Mesenchymal stem cell (in vitro differentiated cells and primary cell): ENCODE measurements at regions not wholly inside any gene's neighbourhood (a gene's known extent, or its start where the extent isn't known, plus 50 kb on each side); places are given as distances from the start of the nearest gene placed in this dataset.

Experiments
- DNase-seq: peaks from one replicate; pipeline ENCODE4 v3.0.0-alpha.2; 2013
- H2AFZ ChIP-seq: one replicate; pipeline ENCODE4 v1.6.1; 2013; ENCODE audit warnings: low read depth, mild to moderate bottlenecking, control low read depth, inconsistent platforms, low read length, moderate library complexity
- H2AK5ac ChIP-seq: 2 replicates; pipeline ENCODE4 v1.6.1; 2013; ENCODE audit warnings: low read length, moderate library complexity, mild to moderate bottlenecking, inconsistent platforms; ENCODE audit not compliant: severe bottlenecking
- H2BK120ac ChIP-seq: one replicate; pipeline ENCODE4 v1.6.1; 2013; ENCODE audit warnings: low read depth, mild to moderate bottlenecking, inconsistent platforms, low read length, moderate library complexity
- H2BK12ac ChIP-seq, 2 experiments: one replicate each; pipeline ENCODE4 v1.6.1; 2013; ENCODE audit warnings: inconsistent platforms in 2 of 2, low read length in 2 of 2, mild to moderate bottlenecking in 2 of 2, moderate library complexity in 2 of 2, control low read depth in 1 of 2
- H2BK15ac ChIP-seq: one replicate; pipeline ENCODE4 v1.6.1; 2013; ENCODE audit warnings: mild to moderate bottlenecking, low read depth, inconsistent platforms; ENCODE audit not compliant: poor library complexity, severe bottlenecking
- H2BK5ac ChIP-seq: 2 replicates; pipeline ENCODE4 v1.6.1; 2013; ENCODE audit warnings: low read depth, mild to moderate bottlenecking, low read length, control low read depth, inconsistent platforms; ENCODE audit not compliant: poor library complexity, severe bottlenecking
- H3K14ac ChIP-seq, 2 experiments: one replicate each; pipeline ENCODE4 v1.6.1; 2013; ENCODE audit warnings: inconsistent platforms in 2 of 2, low read length in 2 of 2, control low read depth in 1 of 2, mild to moderate bottlenecking in 1 of 2, moderate library complexity in 1 of 2
- H3K18ac ChIP-seq, 2 experiments: one replicate each; pipeline ENCODE4 v1.6.1; 2013; ENCODE audit warnings: inconsistent platforms in 2 of 2, low read length in 2 of 2, control low read depth in 1 of 2, low read depth in 1 of 2, mild to moderate bottlenecking in 1 of 2
- H3K23ac ChIP-seq, 2 experiments: one replicate each; pipeline ENCODE4 v1.6.1; 2013; ENCODE audit warnings: inconsistent platforms in 2 of 2, low read length in 2 of 2, mild to moderate bottlenecking in 2 of 2, moderate library complexity in 2 of 2, control low read depth in 1 of 2
- H3K27ac ChIP-seq: 2 replicates; pipeline ENCODE4 v1.5.1; 2013; ENCODE audit warnings: mild to moderate bottlenecking, moderate library complexity, low read length, control low read depth, inconsistent platforms; ENCODE audit not compliant: poor library complexity, severe bottlenecking
- H3K27me3 ChIP-seq, 2 experiments: 2 replicates each; pipeline versions ENCODE4 v1.6.1 to v1.7.0; 2013; ENCODE audit warnings: low read length in 2 of 2, mild to moderate bottlenecking in 2 of 2, moderate library complexity in 2 of 2, control low read depth in 1 of 2, inconsistent platforms in 1 of 2; ENCODE audit not compliant: control insufficient read depth in 1 of 2, insufficient read depth in 1 of 2
- H3K36me3 ChIP-seq, 2 experiments: 2 replicates each; pipeline versions ENCODE4 v1.6.1 to v1.7.0; 2013; ENCODE audit warnings: low read length in 2 of 2, control low read depth in 1 of 2, inconsistent platforms in 1 of 2, low read depth in 1 of 2, mild to moderate bottlenecking in 1 of 2; ENCODE audit not compliant: insufficient read depth in 2 of 2, control insufficient read depth in 1 of 2
- H3K4ac ChIP-seq, 2 experiments: one replicate each; pipeline ENCODE4 v1.6.1; 2013; ENCODE audit warnings: inconsistent platforms in 2 of 2, low read length in 2 of 2, mild to moderate bottlenecking in 2 of 2, moderate library complexity in 2 of 2, control low read depth in 1 of 2, low read depth in 1 of 2
- H3K4me1 ChIP-seq: 2 replicates; pipeline ENCODE4 v1.6.1; 2013; ENCODE audit warnings: low read depth, low read length, control low read depth; ENCODE audit not compliant: control insufficient read depth, insufficient read depth
- H3K4me2 ChIP-seq: 2 replicates; pipeline ENCODE4 v1.6.1; 2013; ENCODE audit warnings: low read length, mild to moderate bottlenecking, inconsistent platforms; ENCODE audit not compliant: poor library complexity, severe bottlenecking
- H3K4me3 ChIP-seq, 2 experiments: 2 replicates each; pipeline versions ENCODE4 v1.5.1 to v1.7.0; 2013; ENCODE audit warnings: low read length in 2 of 2, mild to moderate bottlenecking in 2 of 2, control low read depth in 1 of 2, low read depth in 1 of 2; ENCODE audit not compliant: insufficient read depth in 1 of 2
- H3K79me1 ChIP-seq: replicated peaks from 2 replicates; pipeline ENCODE4 v1.6.1; 2013; ENCODE audit warnings: mild to moderate bottlenecking, control low read depth, low read length, inconsistent platforms; ENCODE audit not compliant: poor library complexity, severe bottlenecking
- H3K9ac ChIP-seq: 2 replicates; pipeline ENCODE4 v1.7.0; 2013; ENCODE audit warnings: mild to moderate bottlenecking, low read length, moderate library complexity
- H3K9me3 ChIP-seq: 2 replicates; pipeline ENCODE4 v1.7.0; 2013; ENCODE audit warnings: mild to moderate bottlenecking, low read length; ENCODE audit not compliant: control insufficient read depth
- H4K8ac ChIP-seq: one replicate; pipeline ENCODE4 v1.6.1; 2013; ENCODE audit warnings: inconsistent platforms, mild to moderate bottlenecking, low read length, moderate library complexity
- H4K91ac ChIP-seq: one replicate; pipeline ENCODE4 v1.6.1; 2013; ENCODE audit warnings: mild to moderate bottlenecking, low read length, inconsistent platforms
- WGBS: methylation state at CpG from one replicate; pipeline ENCODE4 v1.1.7; 2013; ENCODE audit warnings: mixed read lengths; 5-methylcytosine and 5-hydroxymethylcytosine counted together

DNA sequence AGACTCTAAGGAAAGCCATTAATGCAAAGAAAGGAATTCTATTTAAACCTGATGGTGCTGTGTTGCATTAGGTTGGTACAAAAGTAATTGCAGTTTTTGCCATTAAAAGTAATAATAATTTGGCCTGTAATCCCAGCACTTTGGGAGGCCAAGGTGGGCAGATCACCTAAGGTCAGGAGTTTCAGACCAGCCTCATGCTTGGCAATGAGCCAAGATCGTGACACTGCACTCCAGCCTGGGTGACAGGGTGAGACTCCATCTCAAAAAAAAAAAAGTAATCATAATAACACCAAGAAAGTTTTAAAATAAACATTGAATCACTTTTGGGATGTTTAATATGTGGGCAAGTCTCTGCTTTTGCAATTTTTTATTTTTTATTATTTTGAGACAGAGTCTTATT is 107.3 kb upstream of the FRMD4A start:
- no peaks in the 10 kb centered on the region for H3K36me3 ChIP-seq
- H3K27ac ChIP-seq: no peak overlapping the region
- H2BK15ac ChIP-seq: no peak overlapping the region
- no peak overlapping the region for H2BK120ac ChIP-seq
- no peak overlapping the region for H3K23ac ChIP-seq
- no peak overlapping the region for H3K4ac ChIP-seq
- no peak overlapping the region for H3K4me2 ChIP-seq
- H2AK5ac ChIP-seq: no peak overlapping the region
- no CpG with 5 or more reads among the region's 1 CpG for WGBS
- no peak overlapping the region for H4K8ac ChIP-seq
- H3K9ac ChIP-seq: no peak overlapping the region
- H4K91ac ChIP-seq: no peak overlapping the region
- H3K14ac ChIP-seq: no peak overlapping the region
- H2AFZ ChIP-seq: no peak overlapping the region
- no peak overlapping the region for H3K4me3 ChIP-seq
- H3K4me1 ChIP-seq: no peaks in the 10 kb centered on the region
- H2BK12ac ChIP-seq: no peak overlapping the region
- H3K27me3 ChIP-seq: peaks cover 0 to 58% of the 10 kb centered on the region in 2 experiments
- H3K9me3 ChIP-seq: no peaks in the 10 kb centered on the region
- no peak overlapping the region for H3K18ac ChIP-seq
- no peak for DNase-seq
- H2BK5ac ChIP-seq: no peak overlapping the region
- H3K79me1 ChIP-seq: no peaks in the 10 kb centered on the region

DNA sequence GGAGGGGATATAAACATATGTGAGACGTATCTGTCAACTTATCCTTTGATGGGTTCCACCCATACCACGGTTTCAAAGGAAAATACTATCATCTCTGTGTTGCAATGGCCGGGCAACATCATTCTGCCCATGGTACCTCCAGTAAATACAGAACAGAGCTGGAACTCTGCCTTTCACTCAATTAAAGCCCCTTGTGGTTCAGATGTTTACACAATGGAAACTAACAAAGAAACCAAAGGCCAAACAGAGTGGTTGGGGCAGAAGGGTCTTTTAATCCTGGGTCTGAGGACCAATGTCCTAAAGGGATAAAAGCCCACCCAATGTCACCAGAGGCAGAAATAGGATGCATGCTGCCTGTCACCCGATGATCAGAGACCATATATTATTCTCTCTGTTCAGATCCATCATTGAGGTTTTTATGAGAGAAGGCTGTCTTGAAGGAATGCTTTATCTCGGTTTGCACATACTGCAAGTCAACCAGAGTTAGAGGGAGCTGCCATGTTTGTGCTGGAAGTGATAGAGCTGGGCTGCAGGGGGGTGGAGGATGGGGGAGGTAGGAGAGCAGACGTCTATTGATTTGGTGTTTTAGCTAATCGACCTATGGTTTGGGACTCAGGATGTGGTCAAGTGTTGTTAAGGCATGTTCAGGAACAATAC is 105.4 kb upstream of the FRMD4A start:
- Histone ChIP-seq H3K4me3 (no peak overlapping the region), H3K4me2 (no peak overlapping the region), H3K14ac (no peak overlapping the region), H3K23ac (no peak overlapping the region), H3K27me3 (peaks cover 0 to 59% of the 10 kb centered on the region in 2 experiments), H2BK15ac (no peak overlapping the region), H3K79me1 (no peaks in the 10 kb centered on the region), H4K8ac (no peak overlapping the region), H4K91ac (no peak overlapping the region), H2BK12ac (no peak overlapping the region), H2BK5ac (no peak overlapping the region), H3K9ac (no peak overlapping the region), H3K27ac (no peak overlapping the region), H2AFZ (no peak overlapping the region), H3K36me3 (no peaks in the 10 kb centered on the region), H3K4ac (no peak overlapping the region), H2BK120ac (no peak overlapping the region), H2AK5ac (no peak overlapping the region), H3K9me3 (no peaks in the 10 kb centered on the region), H3K4me1 (no peaks in the 10 kb centered on the region), H3K18ac (no peak overlapping the region)
- DNase-seq: no peak
- WGBS: 62% methylated on average over 4 of the region's 7 CpGs

DNA sequence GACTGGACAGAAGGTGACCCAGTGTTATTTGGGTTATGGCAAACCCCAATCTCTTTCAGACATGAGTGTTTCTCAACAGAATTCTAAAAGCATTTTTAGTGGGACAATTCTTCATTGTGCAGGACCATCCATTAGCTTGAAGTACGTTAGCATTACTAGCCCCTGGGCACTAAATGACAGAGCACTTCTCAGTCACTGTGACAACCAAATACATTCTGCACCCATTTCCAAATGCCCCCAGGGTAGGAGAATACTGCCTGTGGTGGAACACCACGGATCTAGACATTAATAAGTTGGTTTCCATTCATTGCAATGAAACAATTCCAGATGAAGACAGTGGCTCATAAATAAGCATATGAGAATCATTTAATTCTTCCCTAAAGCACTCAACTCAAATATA is 102.4 kb upstream of the FRMD4A start:
- H3K36me3 ChIP-seq: no peaks in the 10 kb centered on the region
- no peak for DNase-seq
- no peak overlapping the region for H3K4me2 ChIP-seq
- no peaks in the 10 kb centered on the region for H3K9me3 ChIP-seq
- H2BK15ac ChIP-seq: no peak overlapping the region
- H2AFZ ChIP-seq: no peak overlapping the region
- no peak overlapping the region for H4K91ac ChIP-seq
- no peaks in the 10 kb centered on the region for H3K4me1 ChIP-seq
- no peak overlapping the region for H3K9ac ChIP-seq
- H3K27ac ChIP-seq: no peak overlapping the region
- no peaks in the 10 kb centered on the region for H3K79me1 ChIP-seq
- H2BK12ac ChIP-seq: no peak overlapping the region
- 64% methylated on average over 2 of the region's 2 CpGs for WGBS
- H4K8ac ChIP-seq: no peak overlapping the region
- peaks cover 0 to 49% of the 10 kb centered on the region in 2 experiments for H3K27me3 ChIP-seq
- no peak overlapping the region for H2BK120ac ChIP-seq
- no peak overlapping the region for H3K4ac ChIP-seq
- no peak overlapping the region for H2AK5ac ChIP-seq
- H3K18ac ChIP-seq: no peak overlapping the region
- no peak overlapping the region for H3K4me3 ChIP-seq
- H3K14ac ChIP-seq: no peak overlapping the region
- no peak overlapping the region for H2BK5ac ChIP-seq
- no peak overlapping the region for H3K23ac ChIP-seq

DNA sequence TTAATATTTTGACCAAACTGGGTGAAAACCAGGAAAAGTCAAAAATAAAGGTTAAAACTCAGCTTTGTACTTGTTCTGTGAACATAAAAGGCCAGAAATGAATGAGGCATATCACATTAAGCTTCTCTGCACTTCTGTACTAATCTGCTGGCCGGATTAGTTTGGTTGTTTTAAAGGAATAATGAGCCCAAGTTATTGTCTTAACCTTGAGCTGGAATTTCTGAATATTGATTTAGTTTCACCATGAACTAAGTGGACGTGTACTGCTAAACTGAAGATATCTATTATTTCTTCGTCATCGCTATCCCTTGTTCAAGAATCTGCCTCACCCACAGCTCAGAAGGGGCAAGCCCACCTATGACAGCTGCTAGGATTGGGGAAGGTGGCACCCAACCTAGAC is 101.1 kb upstream of the FRMD4A start:
- WGBS: 82% methylated on average over 4 of the region's 4 CpGs
- no peak overlapping the region for H2BK12ac ChIP-seq
- H4K91ac ChIP-seq: no peak overlapping the region
- no peak overlapping the region for H3K4me2 ChIP-seq
- H2BK15ac ChIP-seq: no peak overlapping the region
- H3K27me3 ChIP-seq: peaks cover 0 to 53% of the 10 kb centered on the region in 2 experiments
- H2AFZ ChIP-seq: no peak overlapping the region
- no peak overlapping the region for H4K8ac ChIP-seq
- H3K4ac ChIP-seq: no peak overlapping the region
- no peaks in the 10 kb centered on the region for H3K79me1 ChIP-seq
- H3K4me3 ChIP-seq: no peak overlapping the region
- no peak overlapping the region for H2BK120ac ChIP-seq
- H3K36me3 ChIP-seq: no peaks in the 10 kb centered on the region
- no peak overlapping the region for H3K23ac ChIP-seq
- no peak overlapping the region for H3K9ac ChIP-seq
- no peak overlapping the region for H3K14ac ChIP-seq
- no peak overlapping the region for H3K18ac ChIP-seq
- H2AK5ac ChIP-seq: no peak overlapping the region
- no peak overlapping the region for H3K27ac ChIP-seq
- H2BK5ac ChIP-seq: no peak overlapping the region
- DNase-seq: no peak
- H3K9me3 ChIP-seq: peaks cover 5% of the 10 kb centered on the region
- no peaks in the 10 kb centered on the region for H3K4me1 ChIP-seq
